ENCODE measurements at regions not wholly inside any gene's neighbourhood (a gene's known extent, or its start where the extent isn't known, plus 50 kb on each side); places are given as distances from the start of the nearest gene placed in this dataset.
"Not testable (repeated sequence)": the region's sequence is repeated elsewhere in the genome, so short reads cannot be mapped to it uniquely, and the experiment has no call there.

GRCh38 chr4:85210353-85210752 lies 243.9 kb upstream of the WDFY3 start:
- no peak overlapping the region for H3K27ac ChIP-seq
- intact Hi-C loops (cut with DNase I): no loop called here
- no peak overlapping the region for H3K9ac ChIP-seq (ENCODE audit: low read depth in 2 of 2, low read length in 2 of 2)
- no peak overlapping the region for H3K4me3 ChIP-seq
- no peak for DNase-seq
- TF ChIP-seq, protein P1, sequence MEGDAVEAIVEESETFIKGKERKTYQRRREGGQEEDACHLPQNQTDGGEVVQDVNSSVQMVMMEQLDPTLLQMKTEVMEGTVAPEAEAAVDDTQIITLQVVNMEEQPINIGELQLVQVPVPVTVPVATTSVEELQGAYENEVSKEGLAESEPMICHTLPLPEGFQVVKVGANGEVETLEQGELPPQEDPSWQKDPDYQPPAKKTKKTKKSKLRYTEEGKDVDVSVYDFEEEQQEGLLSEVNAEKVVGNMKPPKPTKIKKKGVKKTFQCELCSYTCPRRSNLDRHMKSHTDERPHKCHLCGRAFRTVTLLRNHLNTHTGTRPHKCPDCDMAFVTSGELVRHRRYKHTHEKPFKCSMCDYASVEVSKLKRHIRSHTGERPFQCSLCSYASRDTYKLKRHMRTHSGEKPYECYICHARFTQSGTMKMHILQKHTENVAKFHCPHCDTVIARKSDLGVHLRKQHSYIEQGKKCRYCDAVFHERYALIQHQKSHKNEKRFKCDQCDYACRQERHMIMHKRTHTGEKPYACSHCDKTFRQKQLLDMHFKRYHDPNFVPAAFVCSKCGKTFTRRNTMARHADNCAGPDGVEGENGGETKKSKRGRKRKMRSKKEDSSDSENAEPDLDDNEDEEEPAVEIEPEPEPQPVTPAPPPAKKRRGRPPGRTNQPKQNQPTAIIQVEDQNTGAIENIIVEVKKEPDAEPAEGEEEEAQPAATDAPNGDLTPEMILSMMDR (IDR thresholded peaks at IDR 0.05): no peak
- H3K4me1 ChIP-seq: no peaks in the 10 kb centered on the region
- no peaks in the 10 kb centered on the region for H3K9me3 ChIP-seq
- no peaks in the 10 kb centered on the region for H3K27me3 ChIP-seq
- no peaks in the 10 kb centered on the region for H3K36me3 ChIP-seq

GRCh38 chr4:85216571-85216970 lies 250.1 kb upstream of the WDFY3 start:
- H3K4me3 ChIP-seq; intact Hi-C loops (cut with DNase I); H3K36me3 ChIP-seq; H3K9me3 ChIP-seq; H3K9ac ChIP-seq (ENCODE audit: low read depth in 2 of 2, low read length in 2 of 2); H3K27ac ChIP-seq; H3K4me1 ChIP-seq; H3K27me3 ChIP-seq; DNase-seq: not testable (repeated sequence)

DNA sequence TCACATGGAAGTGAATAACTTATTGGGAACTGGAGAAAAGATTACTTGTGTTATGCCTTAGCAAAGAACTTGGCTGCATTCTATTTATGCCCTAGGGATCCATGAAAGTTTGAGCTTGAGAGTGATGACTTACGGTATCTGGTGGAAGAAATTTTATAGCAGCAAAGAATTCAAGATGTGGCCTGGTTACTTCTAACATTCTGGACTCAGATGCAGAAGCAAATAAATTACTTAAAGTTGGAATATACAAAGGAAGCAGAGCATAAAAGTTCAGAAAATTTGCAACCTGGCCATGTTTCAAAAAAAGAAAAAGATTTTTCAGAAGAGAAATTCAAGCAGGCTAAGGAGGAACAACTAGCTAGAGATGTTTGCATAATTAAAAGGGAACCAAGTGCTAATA lies 252.3 kb upstream of the WDFY3 start:
- intact Hi-C loops (cut with DNase I): no loop called here
- no peaks in the 10 kb centered on the region for H3K36me3 ChIP-seq

GRCh38 chr4:85221606-85222005 lies 253.3 kb upstream of the ARHGAP24 start:
- H3K36me3 ChIP-seq: no peaks in the 10 kb centered on the region
- H3K27ac ChIP-seq: no peak overlapping the region
- no peak overlapping the region for H3K4me3 ChIP-seq
- H3K9ac ChIP-seq (ENCODE audit: low read depth in 2 of 2, low read length in 2 of 2): no peak overlapping the region
- H3K9me3 ChIP-seq: no peaks in the 10 kb centered on the region
- DNase-seq: no peak
- intact Hi-C loops (cut with DNase I): no loop called here
- TF ChIP-seq, protein P1 (IDR thresholded peaks at IDR 0.05): no peak
- H3K27me3 ChIP-seq: no peaks in the 10 kb centered on the region
- no peaks in the 10 kb centered on the region for H3K4me1 ChIP-seq

More for the DNA sequence above, 252.3 kb upstream of the WDFY3 start:
- Histone ChIP-seq H3K27ac (no peak overlapping the region), H3K4me3 (no peak overlapping the region), H3K9ac (ENCODE audit: low read depth in 2 of 2, low read length in 2 of 2) (no peak overlapping the region), H3K4me1 (no peaks in the 10 kb centered on the region), H3K27me3 (no peaks in the 10 kb centered on the region), H3K9me3 (no peaks in the 10 kb centered on the region)
- no peak for DNase-seq
- TF ChIP-seq, protein P1 (IDR thresholded peaks at IDR 0.05): no peak

- TF ChIP-seq, protein P1 (IDR thresholded peaks at IDR 0.05): no peak
- no peaks in the 10 kb centered on the region for H3K36me3 ChIP-seq
- H3K9ac ChIP-seq (ENCODE audit: low read depth in 2 of 2, low read length in 2 of 2): no peak overlapping the region
- DNase-seq: no peak
- H3K4me3 ChIP-seq: no peak overlapping the region
- intact Hi-C loops (cut with DNase I): no loop called here
- H3K9me3 ChIP-seq: no peaks in the 10 kb centered on the region
- H3K27ac ChIP-seq: no peak overlapping the region
- no peaks in the 10 kb centered on the region for H3K27me3 ChIP-seq
- no peaks in the 10 kb centered on the region for H3K4me1 ChIP-seq
These were observed 252.4 kb upstream of the ARHGAP24 start for GRCh38 chr4:85222561-85222960.

DNA sequence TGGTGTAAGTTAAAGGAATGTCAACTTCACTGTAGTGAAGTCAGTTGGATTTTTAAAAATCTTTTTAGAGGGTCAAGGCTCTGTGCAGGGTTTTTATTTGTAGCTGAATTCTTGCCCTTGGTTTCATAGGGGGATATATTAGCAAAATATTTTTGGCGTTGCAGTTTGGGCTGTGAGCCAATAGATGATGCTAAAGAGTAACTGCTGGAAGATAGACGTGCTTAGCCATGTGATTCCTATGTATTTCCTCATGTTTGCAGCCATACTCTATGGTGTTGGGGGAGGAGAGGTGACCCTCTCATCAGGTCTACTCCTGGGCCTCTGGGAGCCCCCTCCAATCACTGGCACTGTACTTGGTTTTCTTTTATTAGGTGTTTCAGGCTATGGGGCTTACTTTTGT lies 246.7 kb upstream of the ARHGAP24 start:
- no peak for DNase-seq
- Histone ChIP-seq H3K9ac (ENCODE audit: low read depth in 2 of 2, low read length in 2 of 2) (no peak overlapping the region), H3K9me3 (no peaks in the 10 kb centered on the region), H3K27ac (no peak overlapping the region), H3K36me3 (no peaks in the 10 kb centered on the region), H3K4me3 (no peak overlapping the region), H3K4me1 (no peaks in the 10 kb centered on the region), H3K27me3 (no peaks in the 10 kb centered on the region)
- TF ChIP-seq, protein P1 (IDR thresholded peaks at IDR 0.05): no peak
- intact Hi-C loops (cut with DNase I): no loop called here

All from colonic mucosa (tissue), 4 donors.